ENCODE measurements at regions not wholly inside any gene's neighbourhood (a gene's known extent, or its start where the extent isn't known, plus 50 kb on each side); places are given as distances from the start of the nearest gene placed in this dataset.

GRCh38 chr5:179411161-179411841 lies 66.0 kb upstream of the ADAMTS2 start (continued):
- no peak for TF ChIP-seq RREB1 (CRISPR knock-in tag; IDR thresholded peaks at IDR 0.05)
- no peak for TF ChIP-seq CTBP1 (IDR thresholded peaks at IDR 0.05; ENCODE audit: borderline replicate concordance)

GRCh38 chr5:179410291-179411160 lies 65.3 kb upstream of the ADAMTS2 start:
- 3% methylated on average over 22 of the region's 27 CpGs for WGBS (ENCODE audit: insufficient coverage, low coverage, missing lambda C conversion rate)
- in situ Hi-C loops (cut with MboI) (no loop called here), intact Hi-C loops (cut with micrococcal nuclease) (no loop called here)
- no peaks in the 10 kb centered on the region for H3K9me3 ChIP-seq (replicated peaks; ENCODE audit: control insufficient read depth, insufficient read depth, low read depth, low read length)
- FAIRE-seq, result no peak
- H3K36me3 ChIP-seq (ENCODE audit: control insufficient read depth, insufficient read depth, low read length), result no peaks in the 10 kb centered on the region
- TF ChIP-seq RBM22 (IDR thresholded peaks at IDR 0.05; ENCODE audit: low read depth, low read length, poor library complexity, severe bottlenecking) (no peak), CBX1 (IDR thresholded peaks at IDR 0.05; ENCODE audit: low read depth) (no peak)
- H3K27me3 ChIP-seq (ENCODE audit: control insufficient read depth in 2 of 2, insufficient read depth in 2 of 2, low read length in 2 of 2), result peaks cover 11 to 53% of the 10 kb centered on the region in 2 experiments; a peak in 4 of 5 replicates
- no peak for ATAC-seq
- no peak overlapping the region for H3K27ac ChIP-seq (ENCODE audit: extremely low read depth, low read depth, low read length)
- H3K4me3 ChIP-seq, result no peak overlapping the region
- DNase-seq (ENCODE audit: extremely low read depth in 1 of 4, low spot score in 3 of 4), result no peak
- H3K79me2 ChIP-seq (ENCODE audit: control insufficient read depth, insufficient read depth, low read length), result no peaks in the 10 kb centered on the region
- no peak overlapping the region for H3K4me2 ChIP-seq (ENCODE audit: insufficient read depth, low read length)
- ChIA-PET CTCF (ENCODE audit: low intra/inter-chr PET ratio) (no interaction called here), POLR2A (no interaction called here)
- BruUV-seq (replicated peaks), result no TSS peak
- H3K4me1 ChIP-seq (replicated peaks in 1 of 2; ENCODE audit: control insufficient read depth in 2 of 2, insufficient read depth in 2 of 2, low read length in 2 of 2), result peaks cover 0 to 7% of the 10 kb centered on the region in 2 experiments; a peak in 1 of 5 replicates
- no peak overlapping the region for H2AFZ ChIP-seq (ENCODE audit: low read depth, low read length)
- no peaks in the 10 kb centered on the region for H3K9me1 ChIP-seq (ENCODE audit: control insufficient read depth, insufficient read depth, low read length)
- H3K9ac ChIP-seq (ENCODE audit: insufficient read depth in 1 of 2, low read depth in 2 of 2, low read length in 2 of 2), result no peak overlapping the region
- H4K20me1 ChIP-seq (replicated peaks; ENCODE audit: control insufficient read depth, insufficient read depth, low read length), result no peaks in the 10 kb centered on the region

All from K562 (cell line).